ENCODE measurements at regions not wholly inside any gene's neighbourhood (a gene's known extent, or its start where the extent isn't known, plus 50 kb on each side); places are given as distances from the start of the nearest gene placed in this dataset.
"Not testable (repeated sequence)": the region's sequence is repeated elsewhere in the genome, so short reads cannot be mapped to it uniquely, and the experiment has no call there.

GRCh38 chr3:26078539-26078938, 288.6 kb downstream of the OXSM start:
- no peak for DNase-seq

DNA sequence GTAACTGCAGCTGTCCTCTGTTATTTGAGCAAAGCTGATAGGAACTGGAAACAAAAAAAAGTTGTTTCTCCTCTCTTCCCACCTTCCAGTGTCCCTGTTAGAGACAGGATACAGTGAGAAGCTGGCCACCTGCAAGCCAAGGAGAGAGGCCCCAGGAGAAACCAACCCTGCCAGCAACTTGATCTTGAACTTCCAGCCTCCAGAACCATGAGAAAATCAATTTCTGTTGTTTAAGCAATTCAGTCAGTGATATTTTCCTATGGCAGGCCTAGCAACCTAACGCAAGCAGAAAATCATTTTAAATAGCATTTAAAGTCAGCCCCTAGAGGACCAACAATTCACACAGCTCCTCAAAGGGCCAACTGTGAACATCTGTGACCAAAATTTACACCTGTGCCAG, 291.3 kb downstream of the OXSM start:
- no peak for DNase-seq

- DNase-seq = no peak
These were observed 291.9 kb downstream of the OXSM start for GRCh38 chr3:26081806-26082205.

- DNase-seq = no peak
These were observed 293.0 kb downstream of the OXSM start for GRCh38 chr3:26082911-26083310.

GRCh38 chr3:26084629-26085028, 294.7 kb downstream of the OXSM start:
- no peak for DNase-seq

- no peak for DNase-seq
These were observed 297.9 kb downstream of the OXSM start for GRCh38 chr3:26087751-26088150.

- DNase-seq = no peak
These were observed 299.4 kb downstream of the OXSM start for GRCh38 chr3:26089249-26089648.

GRCh38 chr3:26090589-26090988, 300.7 kb downstream of the OXSM start:
- no peak for DNase-seq

- DNase-seq = no peak
These were observed 301.2 kb downstream of the OXSM start for GRCh38 chr3:26091096-26091495.

DNA sequence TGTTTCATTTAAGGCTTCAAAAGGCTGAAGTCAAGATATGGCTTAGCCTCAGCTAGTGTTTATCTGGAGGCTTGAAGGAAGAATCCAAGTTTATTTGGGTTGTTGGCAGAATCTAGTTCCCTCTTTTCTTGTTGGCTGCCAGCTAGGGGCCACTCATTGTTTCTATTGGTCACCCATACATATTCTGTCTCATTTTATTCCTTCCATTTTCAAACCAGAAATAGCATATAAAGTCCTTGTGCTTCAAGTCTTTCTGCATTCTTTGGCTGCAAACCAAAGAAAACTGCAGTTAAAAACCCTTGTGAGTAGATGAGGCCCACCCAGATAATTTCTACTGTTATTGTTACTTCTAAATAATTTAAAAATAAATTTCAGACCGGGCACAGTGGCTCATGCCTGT, 301.7 kb downstream of the OXSM start:
- DNase-seq = no peak

GRCh38 chr3:26097111-26097510, 307.2 kb downstream of the OXSM start:
- not testable (repeated sequence) for DNase-seq

- DNase-seq = no peak
These were observed 309.8 kb downstream of the OXSM start for GRCh38 chr3:26099692-26100091.

DNA sequence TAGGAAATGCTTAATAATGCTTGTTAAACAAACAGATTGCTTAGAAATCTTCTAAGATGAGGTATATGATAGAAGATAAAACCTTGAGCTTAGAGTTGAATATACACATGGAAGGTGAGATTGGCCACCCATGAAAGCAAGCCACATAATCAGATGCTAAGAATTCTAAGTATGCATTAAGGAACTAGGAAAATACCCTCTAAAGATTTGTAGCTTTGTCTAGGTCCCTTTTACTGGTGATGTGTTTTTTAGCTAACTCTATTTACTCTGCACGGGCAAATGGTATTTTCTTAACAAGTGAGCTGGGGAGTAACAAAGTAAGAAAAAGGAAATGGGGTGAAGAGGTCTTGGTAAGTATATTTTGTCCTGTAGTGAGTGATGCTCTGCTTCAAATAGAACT, 310.3 kb downstream of the OXSM start:
- DNase-seq = no peak

- DNase-seq = no peak
These were observed 312.5 kb downstream of the OXSM start for GRCh38 chr3:26102376-26102775.

GRCh38 chr3:26104851-26105251, 315.0 kb downstream of the OXSM start:
- no peak for DNase-seq

DNA sequence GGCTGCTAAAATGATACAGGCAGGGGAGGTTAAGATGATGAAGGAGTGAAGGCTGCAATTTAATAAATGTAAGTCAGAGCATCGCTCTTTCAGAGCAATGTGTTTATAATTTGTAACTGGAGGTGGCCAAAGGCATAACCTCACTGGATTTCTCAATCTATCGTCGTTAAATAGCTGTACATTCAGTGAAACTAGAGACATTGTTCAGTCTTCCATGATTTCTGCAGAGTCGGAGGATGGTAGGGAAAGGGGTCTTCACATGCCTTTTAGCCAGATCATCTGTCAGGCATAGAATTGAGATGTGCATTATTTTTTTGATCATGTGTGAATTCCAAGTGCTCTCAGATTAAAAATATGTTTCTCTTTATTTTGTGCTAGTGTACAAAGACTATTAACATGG, 315.4 kb downstream of the OXSM start:
- no peak for DNase-seq

GRCh38 chr3:26106228-26106627, 316.3 kb downstream of the OXSM start:
- no peak for DNase-seq

- no peak for DNase-seq
These were observed 319.1 kb downstream of the OXSM start for GRCh38 chr3:26108846-26109489.

DNA sequence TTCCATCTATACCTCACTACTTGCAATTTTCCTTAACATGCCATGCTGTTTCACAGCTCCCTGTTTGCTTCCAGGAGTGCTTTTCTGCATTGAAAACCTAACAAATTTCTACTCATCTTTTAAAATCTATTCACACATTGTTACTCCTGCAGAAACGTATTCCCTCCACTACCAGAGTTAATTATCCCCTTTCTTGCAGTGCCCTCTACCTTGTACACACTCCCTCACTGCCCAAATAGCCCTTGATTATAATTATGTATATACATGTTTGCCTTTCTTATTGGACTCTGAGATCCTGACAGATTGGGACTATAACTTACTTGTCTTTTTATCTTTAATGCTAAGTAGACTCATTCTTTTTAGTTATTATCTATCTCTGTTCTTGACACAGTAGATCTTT, 325.0 kb downstream of the OXSM start:
- no peak for DNase-seq

- DNase-seq = no peak
These were observed 328.3 kb downstream of the OXSM start for GRCh38 chr3:26118165-26118564.

GRCh38 chr3:26132942-26133341, 343.1 kb downstream of the OXSM start:
- DNase-seq = no peak

DNA sequence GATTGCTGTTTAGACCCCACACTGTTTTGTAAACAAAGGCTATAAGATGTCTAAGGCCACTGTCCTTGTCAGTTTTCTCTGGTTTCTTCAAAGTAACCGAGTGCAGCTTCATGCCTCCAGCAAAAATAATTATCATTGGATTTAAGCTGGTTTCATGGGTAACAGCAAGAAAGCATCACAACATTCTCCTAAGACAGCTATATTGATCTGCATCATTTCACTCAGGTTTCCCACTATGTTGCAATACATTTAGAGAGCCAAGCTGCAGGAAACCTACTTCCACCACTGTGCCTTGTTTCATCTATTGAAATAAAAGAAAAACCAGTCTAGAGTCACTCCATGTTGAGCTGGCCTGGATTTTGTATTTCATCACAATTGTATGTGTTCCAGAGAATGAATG, 351.4 kb downstream of the OXSM start:
- no peak for DNase-seq

GRCh38 chr3:26145769-26146168, 355.9 kb downstream of the OXSM start:
- no peak for DNase-seq

DNA sequence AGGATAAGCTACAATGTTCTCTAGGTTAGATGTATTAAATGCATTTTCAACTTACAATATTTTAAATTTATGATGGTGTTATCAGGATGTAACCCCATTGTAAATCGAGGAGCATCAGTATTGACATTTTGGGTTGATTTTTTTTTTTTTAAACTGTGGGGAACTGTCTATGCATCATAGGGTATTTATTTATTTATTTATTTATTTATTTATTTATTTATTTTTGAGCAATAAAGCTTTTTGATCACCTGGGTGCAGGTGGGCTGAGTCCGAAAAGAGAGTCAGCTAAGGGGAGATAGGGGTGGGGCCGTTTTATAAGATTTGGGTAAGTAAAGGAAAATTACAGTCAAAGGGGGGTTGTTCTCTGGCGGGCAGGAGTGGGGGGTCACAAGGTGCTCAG, 367.5 kb downstream of the OXSM start:
- DNase-seq = not testable (repeated sequence)

- no peak for DNase-seq
These were observed 381.1 kb downstream of the OXSM start for GRCh38 chr3:26171006-26171405.

- no peak for DNase-seq
These were observed 401.7 kb downstream of the OXSM start for GRCh38 chr3:26191556-26191955.
